ENCODE measurements at regions not wholly inside any gene's neighbourhood (a gene's known extent, or its start where the extent isn't known, plus 50 kb on each side); places are given as distances from the start of the nearest gene placed in this dataset.

DNA sequence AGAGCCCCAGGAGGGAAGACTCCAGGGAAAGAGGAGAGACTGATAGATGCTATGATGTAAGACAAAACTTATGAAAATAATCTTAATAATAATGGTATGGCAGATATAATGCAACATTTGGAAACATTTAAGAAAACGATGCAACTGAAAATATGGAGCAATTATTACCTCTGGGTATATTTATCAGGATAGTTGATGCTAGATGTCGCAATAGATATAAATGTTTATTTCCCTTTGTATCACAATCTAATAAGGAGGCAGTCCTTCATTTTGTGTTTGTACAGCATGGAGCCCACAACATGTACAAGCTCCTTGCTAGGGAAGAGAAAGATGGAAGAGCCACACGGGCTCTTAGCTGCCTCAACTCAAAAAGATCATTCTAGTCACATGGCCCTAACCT is 101.1 kb upstream of the TMEM132E start:
- no peaks in the 10 kb centered on the region for H3K9me3 ChIP-seq (ENCODE audit: control extremely low read depth in 1 of 3, control insufficient read depth in 2 of 3, insufficient read depth in 1 of 3, low read length in 2 of 3)
- H3K4me3 Mint-ChIP-seq: no peak overlapping the region
- TF ChIP-seq, protein P1, sequence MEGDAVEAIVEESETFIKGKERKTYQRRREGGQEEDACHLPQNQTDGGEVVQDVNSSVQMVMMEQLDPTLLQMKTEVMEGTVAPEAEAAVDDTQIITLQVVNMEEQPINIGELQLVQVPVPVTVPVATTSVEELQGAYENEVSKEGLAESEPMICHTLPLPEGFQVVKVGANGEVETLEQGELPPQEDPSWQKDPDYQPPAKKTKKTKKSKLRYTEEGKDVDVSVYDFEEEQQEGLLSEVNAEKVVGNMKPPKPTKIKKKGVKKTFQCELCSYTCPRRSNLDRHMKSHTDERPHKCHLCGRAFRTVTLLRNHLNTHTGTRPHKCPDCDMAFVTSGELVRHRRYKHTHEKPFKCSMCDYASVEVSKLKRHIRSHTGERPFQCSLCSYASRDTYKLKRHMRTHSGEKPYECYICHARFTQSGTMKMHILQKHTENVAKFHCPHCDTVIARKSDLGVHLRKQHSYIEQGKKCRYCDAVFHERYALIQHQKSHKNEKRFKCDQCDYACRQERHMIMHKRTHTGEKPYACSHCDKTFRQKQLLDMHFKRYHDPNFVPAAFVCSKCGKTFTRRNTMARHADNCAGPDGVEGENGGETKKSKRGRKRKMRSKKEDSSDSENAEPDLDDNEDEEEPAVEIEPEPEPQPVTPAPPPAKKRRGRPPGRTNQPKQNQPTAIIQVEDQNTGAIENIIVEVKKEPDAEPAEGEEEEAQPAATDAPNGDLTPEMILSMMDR (IDR thresholded peaks at IDR 0.05): no peak
- no peak for TF ChIP-seq EZH2 (IDR thresholded peaks at IDR 0.05; ENCODE audit: borderline replicate concordance, insufficient read depth, low read depth, low read length, poor library complexity, severe bottlenecking)
- peaks cover 0 to 7% (median 2%) of the 10 kb centered on the region in 4 experiments for H3K27me3 ChIP-seq (replicated peaks in 1 of 4; ENCODE audit: control extremely low read depth in 1 of 4, control insufficient read depth in 3 of 4, insufficient read depth in 4 of 4, low read length in 3 of 4)
- no peaks in the 10 kb centered on the region for H4K20me1 ChIP-seq (ENCODE audit: control insufficient read depth, insufficient read depth, low read length, poor library complexity, severe bottlenecking)
- H3K9me3 Mint-ChIP-seq (ENCODE audit: insufficient read depth): no peaks in the 10 kb centered on the region
- peaks cover 8% of the 10 kb centered on the region for H3K27me3 Mint-ChIP-seq
- H3K9ac ChIP-seq (ENCODE audit: low read length): no peak overlapping the region
- H3K4me3 ChIP-seq (ENCODE audit: control extremely low read depth in 1 of 5, extremely low read depth in 1 of 5, insufficient read depth in 1 of 5, low read depth in 2 of 5, low read length in 4 of 5): no peak overlapping the region
- CTCF ChIA-PET: no interaction called here
- no peak overlapping the region for H3K27ac Mint-ChIP-seq
- H3K4me2 ChIP-seq (replicated peaks; ENCODE audit: low read depth, low read length, poor library complexity, severe bottlenecking): no peak overlapping the region
- POLR2A ChIA-PET: no interaction called here
- intact Hi-C loops (cut with micrococcal nuclease): no loop called here
- no peaks in the 10 kb centered on the region for H3K4me1 ChIP-seq (ENCODE audit: control insufficient read depth in 2 of 2, insufficient read depth in 2 of 2, low read length in 2 of 2)
- H2AFZ ChIP-seq (ENCODE audit: insufficient read depth, low read depth, low read length, poor library complexity, severe bottlenecking): no peak overlapping the region
- ATAC-seq (ENCODE audit: low read depth) (no peak), DNase-seq (no peak)
- H3K36me3 ChIP-seq (replicated peaks in 1 of 2; ENCODE audit: control extremely low read depth in 1 of 2, control insufficient read depth in 1 of 2, extremely low read depth in 1 of 2, insufficient read depth in 2 of 2, low read length in 1 of 2): no peaks in the 10 kb centered on the region
- no peak overlapping the region for H3K27ac ChIP-seq (ENCODE audit: low read length in 2 of 2)
- H3K4me1 Mint-ChIP-seq: no peaks in the 10 kb centered on the region
- H3K79me2 ChIP-seq (ENCODE audit: control insufficient read depth, insufficient read depth, low read length): no peaks in the 10 kb centered on the region
- no CpG with 5 or more reads among the region's 3 CpGs for WGBS (ENCODE audit: insufficient coverage)

GRCh38 chr17:34475296-34475695 is 104.1 kb upstream of the TMEM132E start:
- H3K4me3 Mint-ChIP-seq: no peak overlapping the region
- TF ChIP-seq EZH2 (IDR thresholded peaks at IDR 0.05; ENCODE audit: borderline replicate concordance, insufficient read depth, low read depth, low read length, poor library complexity, severe bottlenecking): no peak
- TF ChIP-seq, protein P1 (IDR thresholded peaks at IDR 0.05): no peak
- H3K4me1 ChIP-seq (ENCODE audit: control insufficient read depth in 2 of 2, insufficient read depth in 2 of 2, low read length in 2 of 2): no peaks in the 10 kb centered on the region
- H3K79me2 ChIP-seq (ENCODE audit: control insufficient read depth, insufficient read depth, low read length): no peaks in the 10 kb centered on the region
- ATAC-seq (ENCODE audit: low read depth) (no peak), DNase-seq (no peak)
- H3K36me3 ChIP-seq (replicated peaks in 1 of 2; ENCODE audit: control extremely low read depth in 1 of 2, control insufficient read depth in 1 of 2, extremely low read depth in 1 of 2, insufficient read depth in 2 of 2, low read length in 1 of 2): no peaks in the 10 kb centered on the region
- H3K4me3 ChIP-seq (ENCODE audit: control extremely low read depth in 1 of 5, extremely low read depth in 1 of 5, insufficient read depth in 1 of 5, low read depth in 2 of 5, low read length in 4 of 5): no peak overlapping the region
- CTCF ChIA-PET: no interaction called here
- no peaks in the 10 kb centered on the region for H4K20me1 ChIP-seq (ENCODE audit: control insufficient read depth, insufficient read depth, low read length, poor library complexity, severe bottlenecking)
- no peak overlapping the region for H3K9ac ChIP-seq (ENCODE audit: low read length)
- H3K27ac Mint-ChIP-seq: no peak overlapping the region
- no peaks in the 10 kb centered on the region for H3K4me1 Mint-ChIP-seq
- H3K9me3 Mint-ChIP-seq (ENCODE audit: insufficient read depth): no peaks in the 10 kb centered on the region
- 100% methylated on average over 2 of the region's 4 CpGs for WGBS (ENCODE audit: insufficient coverage)
- no peaks in the 10 kb centered on the region for H3K27me3 ChIP-seq (replicated peaks in 1 of 4; ENCODE audit: control extremely low read depth in 1 of 4, control insufficient read depth in 3 of 4, insufficient read depth in 4 of 4, low read length in 3 of 4)
- intact Hi-C loops (cut with micrococcal nuclease): no loop called here
- POLR2A ChIA-PET: interaction anchor here (0.6 kb wide), 1 partner anchor 1313 kb away, joined by 7 read pairs; no protein-coding TSS in a partner anchor
- no peaks in the 10 kb centered on the region for H3K9me3 ChIP-seq (ENCODE audit: control extremely low read depth in 1 of 3, control insufficient read depth in 2 of 3, insufficient read depth in 1 of 3, low read length in 2 of 3)
- peaks cover 4% of the 10 kb centered on the region for H3K27me3 Mint-ChIP-seq
- no peak overlapping the region for H3K27ac ChIP-seq (ENCODE audit: low read length in 2 of 2)
- no peak overlapping the region for H3K4me2 ChIP-seq (replicated peaks; ENCODE audit: low read depth, low read length, poor library complexity, severe bottlenecking)
- H2AFZ ChIP-seq (ENCODE audit: insufficient read depth, low read depth, low read length, poor library complexity, severe bottlenecking): no peak overlapping the region
